ENCODE measurements at regions not wholly inside any gene's neighbourhood (a gene's known extent, or its start where the extent isn't known, plus 50 kb on each side); places are given as distances from the start of the nearest gene placed in this dataset.

- no peak for TF ChIP-seq BCL11A (IDR thresholded peaks at IDR 0.05; ENCODE audit: low read depth in 2 of 2, low read length in 2 of 2)
- no peak for TF ChIP-seq RNF2 (IDR thresholded peaks at IDR 0.05; ENCODE audit: borderline replicate concordance, low read depth, low read length, missing control alignments, poor library complexity, severe bottlenecking)
Observed at GRCh38 chr10:88062798-88063472, 199.5 kb downstream of the PTEN start (continued).

Data from H1 (cell line).